Hepatocyte (in vitro differentiated cells): ENCODE measurements at regions not wholly inside any gene's neighbourhood (a gene's known extent, or its start where the extent isn't known, plus 50 kb on each side); places are given as distances from the start of the nearest gene placed in this dataset.
A peak's percentile ranks its signal among the peaks of the same experiment; 100 is the strongest.

Experiments used
- DNase-seq: peaks from one replicate; pipeline ENCODE4 v3.0.0-alpha.2; 2016; ENCODE audit warnings: low spot score
- H2AFZ ChIP-seq: fragments of 200-600 bp; sonication (generic); 2 replicates; pipeline ENCODE4 v1.6.0; 2016; ENCODE audit warnings: antibody characterized with exemption, mild to moderate bottlenecking
- H3K27ac ChIP-seq: fragments of 200-600 bp; sonication (generic); 2 replicates; pipeline ENCODE4 v1.5.1; 2016; ENCODE audit warnings: mild to moderate bottlenecking
- H3K27me3 ChIP-seq: fragments of 200-600 bp; sonication (generic); 2 replicates; pipeline ENCODE4 v1.6.1; 2016
- H3K36me3 ChIP-seq: fragments of 200-600 bp; sonication (generic); replicated peaks from 2 replicates; pipeline ENCODE4 v1.5.1; 2016; ENCODE audit warnings: low read depth; ENCODE audit not compliant: insufficient read depth
- H3K4me1 ChIP-seq: fragments of 200-600 bp; sonication (generic); 2 replicates; pipeline ENCODE4 v1.5.1; 2016; ENCODE audit warnings: mild to moderate bottlenecking, moderate library complexity; ENCODE audit not compliant: insufficient read depth
- H3K4me2 ChIP-seq: fragments of 200-600 bp; sonication (generic); 2 replicates; pipeline ENCODE4 v1.6.0; 2016
- H3K4me3 ChIP-seq: fragments of 200-600 bp; sonication (generic); 2 replicates; pipeline ENCODE4 v1.5.1; 2016; ENCODE audit warnings: mild to moderate bottlenecking
- H3K79me2 ChIP-seq: fragments of 200-600 bp; sonication (generic); 2 replicates; pipeline ENCODE4 v1.6.0; 2017; ENCODE audit warnings: mild to moderate bottlenecking
- H3K9me2 ChIP-seq: fragments of 200-600 bp; sonication (generic); replicated peaks from 2 replicates; pipeline ENCODE4 v1.6.0; 2017; ENCODE audit warnings: mild to moderate bottlenecking; ENCODE audit not compliant: insufficient read depth
- H3K9me3 ChIP-seq: fragments of 200-600 bp; sonication (generic); 2 replicates; pipeline ENCODE4 v1.5.1; 2016; ENCODE audit warnings: low read depth, mild to moderate bottlenecking
- H4K20me1 ChIP-seq: fragments of 200-600 bp; sonication (generic); 2 replicates; pipeline ENCODE4 v1.6.0; 2016; ENCODE audit warnings: mild to moderate bottlenecking; ENCODE audit not compliant: insufficient read depth, poor library complexity, severe bottlenecking
- CTCF ChIP-seq: fragments of 200-600 bp; sonication (generic); IDR thresholded peaks from 2 replicates; pipeline ENCODE4 v1.5.1; 2016; ENCODE audit warnings: antibody characterized with exemption, mild to moderate bottlenecking; ENCODE audit not compliant: poor library complexity
- EZH2 ChIP-seq: fragments of 200-600 bp; sonication (generic); IDR thresholded peaks from 2 replicates; pipeline ENCODE4 v1.6.1; 2016; ENCODE audit warnings: antibody characterized with exemption, mild to moderate bottlenecking, borderline replicate concordance
- EZH2phosphoT487 ChIP-seq: fragments of 200-600 bp; sonication (generic); IDR thresholded peaks from one replicate; pipeline ENCODE4 v1.6.1; 2018; ENCODE audit warnings: antibody characterized with exemption, mild to moderate bottlenecking, low read depth, moderate library complexity; ENCODE audit not compliant: unreplicated experiment, severe bottlenecking
- WGBS: methylation state at CpG from one replicate; pipeline ENCODE4 v1.1.6; 2016; ENCODE audit warnings: low lambda C conversion rate; ENCODE audit errors: missing lambda C conversion rate; 5-methylcytosine and 5-hydroxymethylcytosine counted together

- Histone ChIP-seq H2AFZ (no peak overlapping the region), H3K36me3 (no peaks in the 10 kb centered on the region), H3K27ac (no peak overlapping the region), H3K9me3 (no peaks in the 10 kb centered on the region), H4K20me1 (no peaks in the 10 kb centered on the region), H3K4me2 (no peak overlapping the region), H3K4me3 (no peak overlapping the region), H3K79me2 (no peaks in the 10 kb centered on the region), H3K9me2 (no peaks in the 10 kb centered on the region), H3K27me3 (no peaks in the 10 kb centered on the region), H3K4me1 (no peaks in the 10 kb centered on the region)
- DNase-seq: no peak
- TF ChIP-seq EZH2phosphoT487: no peak
- no peak for TF ChIP-seq EZH2
- TF ChIP-seq CTCF: no peak
- WGBS: 91% methylated on average over 9 of the region's 9 CpGs
Observed at GRCh38 chr3:66620296-66620695, 119.5 kb upstream of the LRIG1 start.

- peak overlapping the region; percentile 63 for H3K27ac ChIP-seq
Observed at GRCh38 chr3:66622756-66623457, 122.1 kb upstream of the LRIG1 start.

GRCh38 chr3:66625505-66626216 is 124.8 kb upstream of the LRIG1 start:
- Histone ChIP-seq H3K36me3 (no peaks in the 10 kb centered on the region), H4K20me1 (no peaks in the 10 kb centered on the region), H3K4me1 (no peaks in the 10 kb centered on the region), H3K27me3 (no peaks in the 10 kb centered on the region), H2AFZ (no peak overlapping the region), H3K9me2 (no peaks in the 10 kb centered on the region), H3K4me2 (no peak overlapping the region), H3K79me2 (no peaks in the 10 kb centered on the region), H3K4me3 (no peak overlapping the region), H3K27ac (no peak overlapping the region), H3K9me3 (no peaks in the 10 kb centered on the region)
- WGBS: 80% methylated on average over 5 of the region's 5 CpGs
- TF ChIP-seq EZH2 (no peak), CTCF (no peak), EZH2phosphoT487 (no peak)
- DNase-seq: no peak

More at GRCh38 chr3:66622756-66623457, 122.1 kb upstream of the LRIG1 start:
- no peak overlapping the region for H3K4me3 ChIP-seq
- peak; percentile 30 for DNase-seq
- no peaks in the 10 kb centered on the region for H4K20me1 ChIP-seq
- H3K4me2 ChIP-seq: no peak overlapping the region
- H3K9me3 ChIP-seq: no peaks in the 10 kb centered on the region
- no peak overlapping the region for H2AFZ ChIP-seq
- no peaks in the 10 kb centered on the region for H3K36me3 ChIP-seq
- TF ChIP-seq CTCF: no peak
- TF ChIP-seq EZH2: no peak
- H3K79me2 ChIP-seq: no peaks in the 10 kb centered on the region
- 78% methylated on average over 2 of the region's 2 CpGs for WGBS
- H3K4me1 ChIP-seq: no peaks in the 10 kb centered on the region
- no peaks in the 10 kb centered on the region for H3K9me2 ChIP-seq
- no peaks in the 10 kb centered on the region for H3K27me3 ChIP-seq
